HG03135 (cell line): ENCODE measurements at regions not wholly inside any gene's neighbourhood (a gene's known extent, or its start where the extent isn't known, plus 50 kb on each side); places are given as distances from the start of the nearest gene placed in this dataset.
A peak's percentile ranks its signal among the peaks of the same experiment; 100 is the strongest.

ENCODE experiments used
- ATAC-seq: cut with Tn5 transposase; IDR thresholded peaks from one replicate; pipeline ENCODE4 v1.9.1; 2021; ENCODE audit warnings: mild to moderate bottlenecking, moderate library complexity; ENCODE audit not compliant: unreplicated experiment

GRCh38 chr6:156725712-156726111, 51.5 kb upstream of the ARID1B start:
- no peak for ATAC-seq

DNA sequence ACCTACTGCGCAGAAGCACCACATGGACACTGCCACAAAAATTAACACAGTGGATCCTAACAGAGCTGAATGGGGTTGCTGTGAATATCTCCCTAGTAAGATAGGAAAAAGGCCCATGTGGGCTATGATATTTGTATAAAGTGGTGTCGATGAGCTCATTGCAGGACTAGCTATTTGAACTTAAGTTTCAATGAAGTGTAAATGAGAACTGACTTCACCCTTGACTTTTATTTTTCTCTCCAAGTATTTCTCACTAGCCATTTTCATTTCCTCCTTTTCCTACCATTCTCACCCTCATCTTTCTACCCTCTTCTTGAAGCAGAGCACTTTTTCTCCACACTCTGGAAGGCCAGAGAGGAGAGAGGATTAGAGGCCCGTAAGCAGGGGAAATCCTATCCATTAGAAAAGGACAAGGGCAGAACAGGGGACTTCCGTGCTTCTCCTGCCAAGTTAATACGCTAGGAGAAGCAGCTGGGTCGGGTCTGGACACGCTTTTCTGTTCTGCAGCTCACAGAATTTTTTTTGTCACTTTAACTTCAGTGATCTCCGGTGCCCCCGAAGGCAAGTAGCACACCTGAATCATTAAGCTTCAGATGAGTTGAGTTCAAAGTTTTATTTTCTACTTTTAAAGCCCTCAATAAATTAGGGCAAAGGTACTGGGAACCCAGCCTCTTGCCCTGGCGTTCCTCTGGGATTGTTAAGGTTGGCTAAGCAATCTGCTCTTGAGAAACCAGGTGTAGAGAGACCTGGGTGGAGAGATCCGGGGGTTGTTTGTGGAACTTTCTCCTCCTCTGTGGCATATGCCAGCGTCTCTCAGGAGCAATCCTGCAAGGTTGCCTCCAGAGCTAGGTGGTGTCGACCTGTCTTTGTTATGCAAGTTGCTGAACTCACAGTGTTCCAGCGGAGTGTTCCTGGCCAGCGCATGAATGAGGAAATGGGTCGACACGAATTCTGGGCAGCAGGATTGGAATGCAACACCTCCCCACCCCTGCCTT, 56.2 kb upstream of the ARID1B start:
- ATAC-seq = peak; percentile 50

DNA sequence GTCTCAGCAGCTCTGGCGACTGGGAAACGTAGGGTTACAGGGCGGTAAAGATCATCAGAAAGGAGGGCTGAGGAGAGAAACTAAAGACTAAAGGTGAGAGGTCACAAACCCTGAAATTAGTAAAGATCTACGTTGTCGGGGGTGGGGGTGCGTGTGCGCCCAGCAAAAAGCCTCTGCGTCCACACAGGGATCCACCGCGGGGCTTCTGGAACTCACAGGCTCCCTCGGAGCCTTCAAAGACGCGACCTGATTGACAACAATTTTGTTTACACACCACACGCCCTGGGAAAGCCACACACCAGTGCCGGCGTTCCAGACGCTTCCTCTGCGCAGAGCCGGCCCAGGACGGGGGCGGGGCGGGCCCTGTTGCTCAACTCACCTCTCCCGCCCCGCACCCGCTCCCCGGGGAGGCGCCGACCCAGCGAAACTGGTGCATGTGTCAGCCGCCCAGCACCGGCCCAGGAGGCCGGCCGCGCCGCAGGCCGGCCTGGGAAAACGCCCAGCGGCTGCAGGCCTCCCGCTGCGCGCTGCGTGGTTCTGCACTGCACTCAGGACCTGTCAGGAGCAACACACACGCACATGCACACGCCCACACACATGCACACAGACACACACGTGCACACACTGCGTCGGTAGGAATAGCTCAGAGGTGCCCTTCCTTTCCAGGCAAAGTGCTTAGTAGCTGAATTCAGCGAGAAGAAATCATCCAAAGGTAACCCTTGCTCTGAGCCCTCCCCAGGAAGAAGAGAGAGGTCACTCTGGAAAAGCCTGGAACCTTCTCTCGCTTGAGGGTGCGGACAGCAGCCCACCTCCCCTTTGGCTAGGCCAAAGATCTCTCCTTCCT, 57.2 kb upstream of the ARID1B start:
- peak; percentile 67 for ATAC-seq

DNA sequence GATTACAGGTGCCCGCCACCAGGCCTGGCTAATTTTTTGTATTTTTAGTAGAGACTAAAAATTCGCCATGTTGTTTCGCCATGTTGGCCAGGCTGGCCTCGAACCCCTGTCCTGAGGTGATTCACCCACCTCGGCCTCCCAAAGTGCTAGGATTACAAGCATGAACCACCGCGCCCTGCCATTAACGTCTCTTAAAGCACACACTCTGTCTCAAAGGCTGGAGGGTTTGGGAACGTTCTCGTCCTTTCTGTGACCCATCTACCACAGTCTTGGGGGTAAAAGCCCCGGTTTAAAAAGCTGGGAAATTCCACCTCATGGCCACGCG, 57.8 kb upstream of the ARID1B start:
- ATAC-seq = no peak

DNA sequence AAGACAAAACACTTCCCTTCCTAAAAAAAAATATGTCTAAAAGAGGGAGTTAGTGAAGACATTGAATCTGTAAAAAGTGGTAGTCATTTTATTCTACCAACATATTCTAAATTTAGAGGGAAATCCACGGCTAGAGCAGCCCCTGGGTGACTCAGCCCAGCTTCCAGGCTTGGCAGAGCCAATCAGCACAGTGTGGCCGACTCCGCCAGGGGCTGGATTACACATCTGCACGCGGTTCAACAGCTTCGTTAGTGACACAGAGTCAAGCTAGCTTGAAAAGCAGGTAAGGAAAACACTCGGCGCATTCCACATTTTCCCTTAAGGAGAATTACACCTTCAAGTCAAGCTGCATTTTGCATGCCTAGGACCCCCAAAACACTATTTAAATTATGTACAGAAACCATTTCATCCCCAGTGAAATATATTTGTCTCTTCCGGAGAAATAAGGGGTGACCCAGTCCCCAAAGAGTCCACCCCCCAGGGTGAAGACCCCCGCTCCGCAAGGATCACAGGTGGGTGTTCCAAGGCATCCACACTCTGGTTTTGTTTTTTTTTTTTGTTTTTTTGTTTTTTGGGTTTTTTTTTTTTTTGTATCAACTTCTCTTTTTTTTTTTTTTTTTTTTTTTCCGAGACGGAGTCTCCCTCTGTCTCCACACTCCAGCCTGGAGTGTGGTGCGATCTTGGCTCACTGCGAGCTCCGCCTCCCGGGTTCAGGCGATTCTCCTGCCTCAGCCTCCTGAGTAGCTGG, 58.4 kb upstream of the ARID1B start:
- ATAC-seq = no peak

- ATAC-seq = no peak
Measured at GRCh38 chr6:156717542-156717941, 59.6 kb upstream of the ARID1B start.

GRCh38 chr6:156715839-156716238, 61.3 kb upstream of the ARID1B start:
- no peak for ATAC-seq

GRCh38 chr6:156713548-156713947, 63.6 kb upstream of the ARID1B start:
- ATAC-seq = no peak

- no peak for ATAC-seq
Measured at GRCh38 chr6:156710479-156710878, 66.7 kb upstream of the ARID1B start.

- no peak for ATAC-seq
Measured at GRCh38 chr6:156707818-156708217, 69.4 kb upstream of the ARID1B start.

- no peak for ATAC-seq
Measured at GRCh38 chr6:156703719-156704118, 73.5 kb upstream of the ARID1B start.

DNA sequence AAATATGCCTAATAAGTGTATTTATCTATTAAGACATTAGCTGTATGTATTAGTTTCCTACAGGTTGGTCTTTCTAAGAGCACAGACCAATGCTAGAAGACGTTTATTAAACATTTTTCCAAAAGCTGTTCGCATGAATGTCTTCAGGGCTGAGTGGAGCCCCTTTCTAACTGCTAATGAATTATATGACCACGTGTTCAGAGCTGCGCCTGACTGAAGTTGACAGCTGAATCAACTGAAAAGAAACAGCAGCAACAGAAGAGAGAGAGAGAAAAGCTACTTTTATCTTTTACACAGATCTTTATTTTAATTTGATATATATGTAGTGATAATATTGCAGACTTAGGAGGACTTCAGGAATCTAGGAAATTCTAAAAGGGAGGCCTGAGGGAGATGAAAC, 75.2 kb upstream of the ARID1B start:
- no peak for ATAC-seq

GRCh38 chr6:156700440-156701057, 76.6 kb upstream of the ARID1B start:
- ATAC-seq = no peak

DNA sequence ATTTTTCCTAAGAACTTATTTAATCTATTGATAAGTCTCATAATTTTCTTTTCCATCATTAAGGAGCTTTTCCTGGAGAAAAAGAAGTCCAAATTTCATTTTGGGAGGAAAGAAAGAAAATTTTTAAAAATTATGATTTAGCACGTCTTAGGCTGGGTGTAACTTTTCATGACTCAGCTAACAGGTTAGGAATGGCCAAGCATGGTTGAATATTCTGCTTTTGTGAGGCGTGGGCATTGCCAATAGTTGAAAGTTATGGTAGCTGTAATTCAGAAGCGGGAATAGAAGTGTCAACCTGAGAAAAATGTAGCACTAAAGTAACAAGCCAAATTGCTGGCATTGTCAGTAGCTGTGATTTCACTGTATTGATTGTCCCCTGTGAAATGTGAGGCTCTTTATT, 77.2 kb upstream of the ARID1B start:
- ATAC-seq = no peak

GRCh38 chr6:156699017-156699421, 78.2 kb upstream of the ARID1B start:
- peak; percentile 36 for ATAC-seq

- ATAC-seq = peak; percentile 79
Measured at GRCh38 chr6:156698239-156699016, 78.8 kb upstream of the ARID1B start.

DNA sequence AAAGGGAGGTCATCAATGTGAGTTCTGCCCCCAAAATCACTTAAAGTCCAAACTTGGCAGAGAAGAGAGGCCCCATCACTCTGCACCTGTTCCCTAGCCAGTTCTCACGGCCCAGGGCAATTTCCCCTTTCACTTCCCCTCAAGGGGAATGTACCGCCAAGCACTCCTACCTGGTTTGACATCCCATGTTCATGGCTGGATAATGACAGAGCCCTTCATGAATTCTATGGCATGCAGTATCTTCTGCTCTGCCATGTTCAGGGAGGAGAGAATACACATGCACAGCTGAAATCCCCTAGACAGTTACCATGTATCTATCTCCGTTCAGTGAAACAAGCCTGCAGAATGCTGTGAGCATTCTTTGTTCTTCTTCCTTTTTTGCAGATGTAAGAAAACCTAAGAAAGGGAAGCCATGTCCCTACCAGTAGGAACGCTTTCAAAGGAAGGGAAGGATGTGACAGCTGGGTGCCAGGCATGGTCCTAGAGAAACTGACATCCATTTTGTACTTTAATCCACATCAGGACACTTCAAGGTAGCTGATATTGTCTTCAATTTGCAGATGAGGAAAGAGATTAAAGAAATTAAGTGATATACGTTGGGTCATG, 79.8 kb upstream of the ARID1B start:
- peak; percentile 25 for ATAC-seq

DNA sequence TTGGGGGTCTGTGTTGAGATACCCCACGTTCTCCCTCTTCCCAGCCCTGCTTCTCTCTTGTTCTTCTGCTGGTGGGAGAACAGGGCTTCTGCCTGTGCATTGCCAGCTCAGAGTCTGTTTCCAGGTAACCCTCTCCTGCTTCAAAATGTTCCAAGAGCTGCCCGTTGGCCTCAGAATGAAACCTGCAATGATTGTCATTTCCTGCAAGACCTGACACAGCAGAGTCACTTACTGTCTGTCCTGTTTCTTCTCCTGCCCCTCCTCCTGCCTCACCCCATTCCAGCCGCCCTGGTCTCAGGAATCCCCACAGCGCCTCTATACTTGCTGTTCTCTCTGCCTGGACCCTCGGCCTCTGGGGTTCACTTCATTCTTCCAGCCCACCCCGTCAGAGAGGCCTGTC, 81.4 kb upstream of the ARID1B start:
- no peak for ATAC-seq

DNA sequence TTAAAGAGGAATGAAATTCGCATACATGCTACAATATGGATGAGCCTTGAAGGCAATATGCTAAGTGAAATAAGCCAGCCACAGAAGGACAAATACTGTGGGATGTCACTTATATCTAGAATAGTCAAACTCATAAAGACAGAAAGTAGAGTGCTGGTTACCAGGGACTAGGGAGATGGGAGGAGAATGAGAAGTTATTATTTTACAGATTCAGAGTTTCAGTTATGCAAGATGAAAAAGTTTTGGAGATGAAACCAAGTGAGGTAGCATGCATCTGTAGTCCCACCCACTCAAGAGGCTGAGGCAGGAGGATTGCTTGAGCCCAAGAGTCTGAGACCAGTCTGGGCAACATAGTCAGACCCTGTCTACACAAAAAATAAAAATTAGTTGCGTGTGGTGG, 82.5 kb upstream of the ARID1B start:
- no peak for ATAC-seq

- peak; percentile 40 for ATAC-seq
Measured at GRCh38 chr6:156691018-156691417, 86.2 kb upstream of the ARID1B start.
